GM21576 (cell line): ENCODE measurements at regions not wholly inside any gene's neighbourhood (a gene's known extent, or its start where the extent isn't known, plus 50 kb on each side); places are given as distances from the start of the nearest gene placed in this dataset.

Experiments used
- ATAC-seq: cut with Tn5 transposase; IDR thresholded peaks from one replicate; pipeline ENCODE4 v1.9.1; 2021; ENCODE audit warnings: mild to moderate bottlenecking, moderate library complexity; ENCODE audit not compliant: unreplicated experiment

DNA sequence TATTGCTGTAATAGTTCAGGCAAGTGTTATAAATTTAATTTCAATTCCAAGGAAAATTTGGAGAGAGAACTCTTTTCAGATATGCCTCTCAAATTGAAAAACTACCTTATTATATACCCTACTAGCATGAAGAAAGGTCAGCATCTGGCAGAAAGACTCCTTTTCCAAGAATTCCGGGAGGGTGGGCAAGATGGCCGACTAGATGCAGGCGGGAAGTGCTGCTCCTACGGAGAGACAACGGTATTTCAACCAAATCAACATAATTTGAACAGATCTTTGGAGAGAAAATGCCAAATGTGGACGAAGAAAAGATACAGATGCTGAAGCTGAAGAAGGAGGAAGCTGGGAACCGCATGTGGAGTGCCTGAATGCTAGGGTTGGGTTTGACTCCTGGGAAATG lies 53.8 kb upstream of the INTU start:
- no peak for ATAC-seq

DNA sequence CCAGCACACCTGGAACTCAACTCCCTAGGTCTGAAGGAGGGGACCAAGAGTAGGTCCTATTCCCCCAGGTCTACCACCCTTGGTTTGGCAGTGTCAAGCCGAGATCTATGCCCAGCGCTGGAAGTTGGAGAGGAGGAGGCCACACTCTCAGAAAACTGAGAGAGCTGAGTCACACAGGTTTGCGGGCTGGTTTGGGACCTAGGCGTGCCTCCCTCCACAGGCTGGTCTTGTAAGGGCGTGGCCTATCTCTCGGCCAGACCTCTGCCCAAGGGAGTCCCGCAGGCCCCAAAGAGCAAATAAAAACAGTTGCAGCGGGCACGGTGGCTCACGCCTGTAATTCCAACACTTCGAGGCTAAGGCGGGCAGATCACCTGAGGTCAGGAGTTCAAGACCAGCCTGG lies 52.9 kb upstream of the INTU start:
- no peak for ATAC-seq

DNA sequence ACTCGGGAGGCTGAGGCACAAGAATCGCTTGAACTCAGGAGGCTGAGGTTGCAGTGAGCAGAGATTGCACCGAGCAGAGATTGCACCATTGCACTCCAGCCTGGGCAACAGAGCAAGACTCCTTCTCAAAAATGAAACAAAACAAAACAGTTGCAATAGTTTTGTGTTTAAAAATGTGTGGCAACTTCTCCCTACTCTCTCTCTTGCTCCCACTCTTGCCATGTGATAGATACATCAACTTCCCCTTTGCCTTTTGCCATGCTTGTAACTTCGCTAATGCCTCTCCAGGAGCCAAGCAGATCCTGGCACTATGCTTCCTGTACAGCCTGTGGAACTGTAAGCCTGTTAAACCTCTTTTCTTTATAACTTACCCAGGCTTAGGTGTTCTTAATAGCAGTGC lies 52.5 kb upstream of the INTU start:
- ATAC-seq: no peak

DNA sequence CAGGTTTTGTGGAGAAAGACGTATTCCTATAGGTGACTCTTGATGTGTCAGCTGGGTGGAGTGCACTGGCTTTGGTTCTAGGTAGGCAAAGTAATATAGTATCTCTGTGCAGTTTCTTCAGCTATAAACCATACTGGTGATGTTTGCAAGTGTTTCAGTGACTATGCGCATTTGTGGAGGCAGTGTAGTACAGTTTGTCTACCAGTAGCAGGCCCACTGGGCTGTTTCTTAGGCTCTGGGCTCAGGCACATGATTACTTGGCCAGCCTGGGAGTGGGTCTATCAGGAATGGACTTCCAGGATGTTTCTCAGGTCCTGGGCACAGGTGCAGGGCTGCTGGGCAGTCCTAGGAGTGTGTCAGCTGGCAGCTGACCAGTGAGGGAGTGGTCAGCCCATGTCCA lies 51.9 kb upstream of the INTU start:
- ATAC-seq: no peak
